SK-N-SH treated with all-trans-retinoic acid at 6 μM for 48 hours (cell line): ENCODE measurements at regions not wholly inside any gene's neighbourhood (a gene's known extent, or its start where the extent isn't known, plus 50 kb on each side); places are given as distances from the start of the nearest gene placed in this dataset.
"Not testable (repeated sequence)": the region's sequence is repeated elsewhere in the genome, so short reads cannot be mapped to it uniquely, and the experiment has no call there.

ENCODE experiments used
- ATAC-seq: fragments of 200-7000 bp; cut with Tn5 transposase; 3 replicates; pipeline ENCODE4 v1.9.1; 2020; ENCODE audit warnings: mild to moderate bottlenecking, moderate library complexity
- ARNTL ChIP-seq: fragments of 450-650 bp; formaldehyde crosslinking; IDR thresholded peaks from 2 replicates; pipeline ENCODE4 v1.5.0; 2020; ENCODE audit warnings: low read depth, mild to moderate bottlenecking, moderate library complexity, borderline replicate concordance
- BACH2 ChIP-seq: fragments of 250-450 bp; sonication (Bioruptor Pico); IDR thresholded peaks from 2 replicates; pipeline ENCODE4 v1.9.0; 2021; ENCODE audit warnings: mild to moderate bottlenecking, borderline replicate concordance
- CREB5 ChIP-seq: fragments of 250-450 bp; sonication (Bioruptor Pico); IDR thresholded peaks from 2 replicates; pipeline ENCODE4 v1.5.1; 2020; ENCODE audit warnings: low read depth, mild to moderate bottlenecking, moderate library complexity
- CSDC2 ChIP-seq: fragments of 250-450 bp; sonication (Bioruptor Pico); IDR thresholded peaks from 2 replicates; pipeline ENCODE4 v1.5.0; 2020; ENCODE audit warnings: mild to moderate bottlenecking, moderate library complexity
- CSRNP3 ChIP-seq: fragments of 250-450 bp; sonication (Bioruptor Pico); IDR thresholded peaks from 2 replicates; pipeline ENCODE4 v1.5.1; 2021; ENCODE audit warnings: mild to moderate bottlenecking, moderate library complexity
- ESRRG ChIP-seq: fragments of 250-450 bp; sonication (Bioruptor Pico); IDR thresholded peaks from 2 replicates; pipeline ENCODE4 v1.6.1; 2021; ENCODE audit warnings: mild to moderate bottlenecking
- GLIS3 ChIP-seq: fragments of 250-450 bp; sonication (Bioruptor Pico); IDR thresholded peaks from 2 replicates; pipeline ENCODE4 v1.5.0; 2020; ENCODE audit warnings: mild to moderate bottlenecking, moderate library complexity
- ISL1 ChIP-seq: fragments of 250-450 bp; sonication (Bioruptor Pico); IDR thresholded peaks from 2 replicates; pipeline ENCODE4 v2.1.2; 2022; ENCODE audit warnings: mild to moderate bottlenecking, moderate library complexity
- OSR1 ChIP-seq: fragments of 250-450 bp; sonication (Bioruptor Pico); IDR thresholded peaks from 2 replicates; pipeline ENCODE4 v1.8.0; 2022; ENCODE audit warnings: moderate library complexity, mild to moderate bottlenecking, inconsistent platforms
- POU6F1 ChIP-seq: fragments of 250-450 bp; sonication (Bioruptor Pico); IDR thresholded peaks from 2 replicates; pipeline ENCODE4 v1.8.0; 2021; ENCODE audit warnings: low read depth, mild to moderate bottlenecking, moderate library complexity, borderline replicate concordance
- PPARA ChIP-seq: fragments of 250-450 bp; sonication (Bioruptor Pico); IDR thresholded peaks from 2 replicates; pipeline ENCODE4 v1.5.0; 2020; ENCODE audit warnings: mild to moderate bottlenecking, borderline replicate concordance
- RARB ChIP-seq: fragments of 250-450 bp; sonication (Bioruptor Pico); IDR thresholded peaks from 2 replicates; pipeline ENCODE4 v1.8.0; 2021; ENCODE audit warnings: mild to moderate bottlenecking, moderate library complexity
- SNAI2 ChIP-seq: fragments of 250-450 bp; sonication (Bioruptor Pico); IDR thresholded peaks from 2 replicates; pipeline ENCODE4 v1.5.0; 2020; ENCODE audit warnings: mild to moderate bottlenecking, moderate library complexity
- TCF4 ChIP-seq: fragments of 250-450 bp; sonication (Bioruptor Pico); IDR thresholded peaks from 2 replicates; pipeline ENCODE4 v1.8.0; 2021; ENCODE audit warnings: mild to moderate bottlenecking, moderate library complexity, borderline replicate concordance
- TOX ChIP-seq: fragments of 250-450 bp; sonication (Bioruptor Pico); IDR thresholded peaks from 2 replicates; pipeline ENCODE4 v1.8.0; 2021; ENCODE audit warnings: mild to moderate bottlenecking, moderate library complexity, borderline replicate concordance
- ZC3H10 ChIP-seq: fragments of 250-450 bp; sonication (Bioruptor Pico); IDR thresholded peaks from 2 replicates; pipeline ENCODE4 v1.5.1; 2021; ENCODE audit warnings: mild to moderate bottlenecking, moderate library complexity
- ZFP3 ChIP-seq: fragments of 250-450 bp; sonication (Bioruptor Pico); IDR thresholded peaks from 2 replicates; pipeline ENCODE4 v1.5.0; 2020; ENCODE audit warnings: mild to moderate bottlenecking, moderate library complexity
- ZFP30 ChIP-seq: fragments of 450-650 bp; formaldehyde crosslinking; IDR thresholded peaks from 2 replicates; pipeline ENCODE4 v1.5.0; 2022; ENCODE audit warnings: mild to moderate bottlenecking, moderate library complexity
- ZNF565 ChIP-seq: fragments of 450-650 bp; formaldehyde crosslinking; conservative IDR thresholded peaks from 2 replicates; pipeline ENCODE4 v1.5.0; 2020; ENCODE audit warnings: low read depth, mild to moderate bottlenecking, moderate library complexity
- ZNF70 ChIP-seq: fragments of 450-650 bp; formaldehyde crosslinking; IDR thresholded peaks from 2 replicates; pipeline ENCODE4 v1.5.0; 2020; ENCODE audit warnings: mild to moderate bottlenecking, moderate library complexity
- ZNF8 ChIP-seq: fragments of 450-650 bp; formaldehyde crosslinking; IDR thresholded peaks from 2 replicates; pipeline ENCODE4 v1.5.0; 2020; ENCODE audit warnings: mild to moderate bottlenecking, moderate library complexity

GRCh38 chr3:40939741-40940130 lies 259.6 kb upstream of the CTNNB1 start:
- TF ChIP-seq RARB (CRISPR knock-in tag), result no peak
- no peak for TF ChIP-seq ZNF8
- no peak for TF ChIP-seq TCF4 (CRISPR knock-in tag)
- no peak for TF ChIP-seq ESRRG (CRISPR knock-in tag)
- TF ChIP-seq ARNTL (CRISPR knock-in tag), result no peak
- no peak for ATAC-seq

- ATAC-seq, result no peak
Observed at GRCh38 chr3:40940651-40941050, 258.7 kb upstream of the CTNNB1 start.

GRCh38 chr3:40947022-40947421 lies 252.3 kb upstream of the CTNNB1 start:
- ATAC-seq, result not testable (repeated sequence)

More at GRCh38 chr3:40940651-40941050, 258.7 kb upstream of the CTNNB1 start:
- TF ChIP-seq SNAI2 (CRISPR knock-in tag) (no peak), BACH2 (CRISPR knock-in tag) (no peak)

GRCh38 chr3:40949347-40949746 lies 250.0 kb upstream of the CTNNB1 start:
- not testable (repeated sequence) for ATAC-seq

GRCh38 chr3:40951636-40952035 lies 247.7 kb upstream of the CTNNB1 start:
- no peak for ATAC-seq
- TF ChIP-seq ZFP3 (no peak), CREB5 (CRISPR knock-in tag) (no peak), CSRNP3 (CRISPR knock-in tag) (no peak), ZNF565 (no peak), ESRRG (CRISPR knock-in tag) (no peak), TOX (no peak), PPARA (CRISPR knock-in tag) (no peak), BACH2 (CRISPR knock-in tag) (no peak)

GRCh38 chr3:40961104-40961857 lies 238.0 kb upstream of the CTNNB1 start:
- no peak for ATAC-seq
- TF ChIP-seq ZNF70 (CRISPR knock-in tag) (no peak), CSDC2 (no peak), POU6F1 (CRISPR knock-in tag) (no peak), SNAI2 (CRISPR knock-in tag) (no peak), ZC3H10 (CRISPR knock-in tag) (no peak), ZFP30 (CRISPR knock-in tag) (no peak), GLIS3 (CRISPR knock-in tag) (no peak), TOX (no peak), ARNTL (CRISPR knock-in tag) (no peak), ESRRG (CRISPR knock-in tag) (no peak), ISL1 (CRISPR knock-in tag) (no peak), OSR1 (CRISPR knock-in tag) (no peak), ZFP3 (no peak)

GRCh38 chr3:40962721-40963120 lies 236.6 kb upstream of the CTNNB1 start:
- no peak for TF ChIP-seq RARB (CRISPR knock-in tag)
- TF ChIP-seq, all 23 proteins: peak for 0
- ATAC-seq, result no peak
